ENCODE measurements at regions not wholly inside any gene's neighbourhood (a gene's known extent, or its start where the extent isn't known, plus 50 kb on each side); places are given as distances from the start of the nearest gene placed in this dataset.

GRCh38 chr13:100724568-100724967, 50.0 kb upstream of the TMTC4 start:
- no peak overlapping the region for H2BK5ac ChIP-seq (ENCODE audit: low read depth, low read length, poor library complexity, severe bottlenecking)
- H4K8ac ChIP-seq (ENCODE audit: low read depth in 2 of 2, low read length in 2 of 2) = no peak overlapping the region
- peaks cover 3% of the 10 kb centered on the region; the same call in 1 of the 2 replicates for H3K27me3 ChIP-seq (ENCODE audit: control insufficient read depth, insufficient read depth, low read length)
- no peaks in the 10 kb centered on the region for H3K36me3 ChIP-seq (ENCODE audit: control insufficient read depth, insufficient read depth, low read length)
- H2AK5ac ChIP-seq (ENCODE audit: low read depth, low read length) = no peak overlapping the region
- no peak overlapping the region for H4K5ac ChIP-seq (ENCODE audit: low read depth, low read length)
- in situ Hi-C loops (cut with MboI; ENCODE audit: low sequenced_read_pairs) (no loop called here), intact Hi-C loops (cut with micrococcal nuclease) (no loop called here), dilution Hi-C loops (cut with HindIII; ENCODE audit: low sequenced_read_pairs, unreplicated experiment) (no loop called here)
- H3K4me2 ChIP-seq (ENCODE audit: low read depth, low read length) = no peak overlapping the region
- no peak overlapping the region for H3K56ac ChIP-seq (ENCODE audit: extremely low read depth, insufficient read depth, low read length)
- H2BK15ac ChIP-seq (ENCODE audit: low read depth, low read length) = no peak overlapping the region
- H2BK20ac ChIP-seq (ENCODE audit: low read depth, low read length) = no peak overlapping the region
- DNase-seq = no peak
- peaks cover 4% of the 10 kb centered on the region; the same call in 1 of the 2 replicates for H3K9me3 ChIP-seq (ENCODE audit: control insufficient read depth, insufficient read depth, low read length)
- no peak overlapping the region for H2AK9ac ChIP-seq (replicated peaks; ENCODE audit: low read depth, low read length, poor library complexity)
- H3K27ac ChIP-seq (ENCODE audit: insufficient read depth, low read length) = no peak overlapping the region
- no peaks in the 10 kb centered on the region for H4K20me1 ChIP-seq (ENCODE audit: insufficient read depth, low read length)
- BruUV-seq (replicated peaks) = no TSS peak
- H3K14ac ChIP-seq (replicated peaks; ENCODE audit: low read depth, low read length) = no peak overlapping the region
- no peak overlapping the region for H4K91ac ChIP-seq (ENCODE audit: insufficient read depth, low read depth, low read length)
- no peak for ATAC-seq (ENCODE audit: low read depth)
- TF ChIP-seq FOS (IDR thresholded peaks at IDR 0.05; ENCODE audit: low read depth, low read length) (no peak), BHLHE40 (IDR thresholded peaks at IDR 0.05; ENCODE audit: low read depth, low read length) (no peak), MAZ (IDR thresholded peaks at IDR 0.05; ENCODE audit: borderline replicate concordance, low read depth, low read length) (no peak), POLR2A (IDR thresholded peaks at IDR 0.05; ENCODE audit: low read depth, low read length) (no peak), CEBPB (IDR thresholded peaks at IDR 0.05; ENCODE audit: low read depth, low read length) (no peak), ELK1 (IDR thresholded peaks at IDR 0.05; ENCODE audit: borderline replicate concordance, low read depth, low read length) (no peak), RCOR1 (IDR thresholded peaks at IDR 0.05; ENCODE audit: insufficient replicate concordance, low read length) (no peak)
- no peak overlapping the region for H3K4ac ChIP-seq (ENCODE audit: low read depth, low read length)
- no peak overlapping the region for H3K23ac ChIP-seq (ENCODE audit: low read depth, low read length)
- H3K9ac ChIP-seq (ENCODE audit: low read depth, low read length) = no peak overlapping the region
- CTCF ChIA-PET = interaction anchor here (0.7 kb wide), 2 partner anchors 10 to 378 kb away, joined by 3 read pairs; no protein-coding TSS in a partner anchor
- no peak overlapping the region for H2AFZ ChIP-seq (replicated peaks; ENCODE audit: low read length, poor library complexity)
- H3K9me1 ChIP-seq (ENCODE audit: insufficient read depth, low read length) = no peaks in the 10 kb centered on the region
- no peak overlapping the region for H2BK120ac ChIP-seq (ENCODE audit: low read depth, low read length)
- POLR2A ChIA-PET (ENCODE audit: unreplicated experiment) = no interaction called here
- H3K4me1 ChIP-seq (ENCODE audit: control insufficient read depth, insufficient read depth, low read length) = no peaks in the 10 kb centered on the region
- H3K79me1 ChIP-seq (ENCODE audit: low read depth in 1 of 2, low read length in 2 of 2) = no peaks in the 10 kb centered on the region
- no CpG with 5 or more reads among the region's 4 CpGs for WGBS, 2 experiments (ENCODE audit: extremely low coverage in 2 of 2, insufficient read length in 1 of 2)
- H3K18ac ChIP-seq (ENCODE audit: low read depth, low read length) = no peak overlapping the region
- no peak overlapping the region for H3K4me3 ChIP-seq (ENCODE audit: insufficient read depth, low read depth, low read length)
